SH-SY5Y (cell line): ENCODE measurements at regions not wholly inside any gene's neighbourhood (a gene's known extent, or its start where the extent isn't known, plus 50 kb on each side); places are given as distances from the start of the nearest gene placed in this dataset.

Source experiments
- GATA2 ChIP-seq: IDR thresholded peaks from 2 replicates; pipeline ENCODE4 v1.6.1; 2011; ENCODE audit warnings: mild to moderate bottlenecking, low read depth, low read length
- GATA3 ChIP-seq: IDR thresholded peaks from 2 replicates; pipeline ENCODE4 v1.6.1; 2011; ENCODE audit warnings: low read depth, mild to moderate bottlenecking, low read length, moderate library complexity

- no peak for TF ChIP-seq GATA2
- no peak for TF ChIP-seq GATA3
Observed at GRCh38 chr6:165822501-165822900, 159.5 kb upstream of the PDE10A start.
